OCI-M2 (cell line): ENCODE measurements at regions not wholly inside any gene's neighbourhood (a gene's known extent, or its start where the extent isn't known, plus 50 kb on each side); places are given as distances from the start of the nearest gene placed in this dataset.
"Not testable (repeated sequence)": the region's sequence is repeated elsewhere in the genome, so short reads cannot be mapped to it uniquely, and the experiment has no call there.

Experiments used
- DNase-seq: peaks from one replicate; lab custom pipeline; 2025; ENCODE audit not compliant: unreplicated experiment; lab: John Stamatoyannopoulos, UW

DNA sequence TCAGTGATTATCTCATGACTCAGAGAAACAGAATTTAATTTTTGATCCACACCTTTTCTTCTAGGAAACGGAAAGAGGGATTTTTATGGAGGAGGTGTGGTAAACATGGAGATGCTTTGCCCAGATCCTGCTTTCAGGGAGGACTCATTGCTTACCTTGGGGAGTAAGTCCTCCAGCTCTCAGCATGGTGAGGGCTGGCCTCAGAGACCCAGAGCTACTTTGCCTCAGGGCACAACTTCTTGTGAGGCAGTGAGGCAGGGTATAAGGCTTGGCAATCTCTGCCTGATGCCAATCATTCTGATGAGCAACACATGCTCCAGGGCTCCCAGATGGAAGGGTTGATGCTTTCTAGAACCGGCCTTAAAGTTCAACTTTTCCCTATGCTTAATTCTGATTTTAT, 189.9 kb upstream of the DCC start:
- DNase-seq, result no peak

DNA sequence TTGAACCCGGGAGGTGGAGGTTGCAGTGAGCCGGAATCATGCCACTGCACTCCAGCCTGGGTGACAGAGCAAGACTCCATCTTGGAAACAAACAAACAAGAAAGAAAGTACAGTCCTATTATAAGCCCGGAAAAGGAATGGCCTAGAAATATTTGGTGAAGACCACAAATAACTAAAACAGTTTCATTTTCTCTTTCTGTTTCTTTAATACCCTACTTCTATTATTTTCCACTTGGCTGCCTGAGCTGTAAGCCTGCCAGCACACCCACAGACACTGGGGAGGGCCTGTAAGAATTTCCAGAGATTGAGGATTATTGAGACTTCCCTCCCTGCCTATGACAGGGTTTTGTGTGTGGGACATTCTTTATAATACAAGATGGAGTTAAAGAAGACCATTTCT, 188.0 kb upstream of the DCC start:
- no peak for DNase-seq

DNA sequence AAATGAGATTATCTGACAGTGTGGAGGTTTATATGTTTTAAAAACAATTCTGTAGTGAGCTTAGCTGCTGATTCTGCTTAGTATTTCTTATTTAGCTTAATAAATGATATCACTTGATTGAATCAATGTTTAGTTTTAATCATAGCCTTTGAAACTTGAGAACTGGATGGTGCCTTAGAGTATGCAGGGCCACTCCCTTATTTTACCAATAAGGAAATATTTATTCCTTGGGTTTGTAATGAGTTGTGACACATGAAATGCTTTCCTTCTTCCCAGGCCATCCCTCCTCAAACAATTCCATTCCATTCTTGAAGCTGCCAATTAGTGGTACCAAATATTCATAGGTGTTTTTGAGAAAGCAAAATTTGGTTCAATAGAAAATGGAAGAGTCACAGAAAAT, 183.8 kb upstream of the DCC start:
- no peak for DNase-seq

GRCh38 chr18:52160636-52161035, 179.4 kb upstream of the DCC start:
- no peak for DNase-seq

GRCh38 chr18:52163478-52163877, 176.5 kb upstream of the DCC start:
- DNase-seq, result no peak

GRCh38 chr18:52168131-52168530, 171.9 kb upstream of the DCC start:
- DNase-seq, result not testable (repeated sequence)

GRCh38 chr18:52174220-52174619, 165.8 kb upstream of the DCC start:
- DNase-seq, result no peak

DNA sequence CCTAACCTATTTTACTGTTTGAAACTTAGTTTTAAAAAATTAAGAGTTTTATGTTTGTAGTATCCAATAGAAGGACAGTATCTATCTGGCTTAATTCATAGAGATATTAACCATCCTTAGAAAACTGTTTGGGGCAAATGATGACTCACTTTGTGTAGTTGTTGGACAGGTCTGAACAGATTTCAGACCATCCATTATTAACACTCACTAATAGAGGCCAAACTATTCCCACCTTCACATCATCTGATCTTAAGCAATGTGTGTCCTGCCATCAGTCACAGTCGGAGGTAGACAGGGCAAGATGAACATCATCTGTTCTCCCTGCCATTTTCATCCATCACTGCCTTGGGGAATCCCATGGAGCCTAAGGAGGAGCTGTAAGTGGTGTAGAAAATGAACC, 164.6 kb upstream of the DCC start:
- DNase-seq, result no peak

DNA sequence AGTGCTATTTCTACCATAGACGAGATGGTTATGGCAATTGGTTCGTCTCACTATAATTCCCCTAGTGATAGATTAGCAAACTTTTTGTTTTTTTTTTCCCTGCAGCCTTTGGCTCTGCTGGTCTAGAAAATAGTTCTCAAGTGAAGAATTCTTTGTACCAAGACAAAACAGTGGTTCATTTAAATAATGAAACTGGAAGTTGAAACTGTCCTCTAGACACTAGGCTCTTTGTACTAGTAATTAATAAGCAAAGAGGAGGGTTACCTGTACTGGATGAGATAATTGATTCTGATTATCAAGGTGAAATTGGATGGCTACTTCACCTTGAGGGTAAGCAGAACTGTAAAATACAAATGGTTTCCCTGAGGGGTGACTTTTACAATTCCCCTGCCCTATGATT, 156.9 kb upstream of the DCC start:
- DNase-seq, result no peak

GRCh38 chr18:52190195-52190594, 149.8 kb upstream of the DCC start:
- no peak for DNase-seq

DNA sequence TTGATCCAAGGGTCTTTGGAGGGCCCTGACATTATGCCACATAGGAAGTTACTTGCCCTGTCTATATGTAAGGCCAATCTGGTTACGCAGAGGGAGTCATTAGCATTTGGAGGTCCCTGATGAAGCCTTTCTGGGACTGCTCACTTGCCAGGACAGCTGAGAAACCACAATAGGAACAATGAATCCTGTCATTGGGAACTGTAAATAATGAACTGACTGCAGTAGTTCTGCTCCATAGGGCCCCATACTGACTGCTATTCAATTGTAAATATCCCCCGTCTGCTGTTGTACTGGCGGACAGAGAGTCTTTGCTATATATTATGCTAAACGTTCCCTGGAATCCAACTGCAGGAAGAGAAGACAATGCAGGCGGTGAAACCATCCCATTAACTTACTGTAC, 149.4 kb upstream of the DCC start:
- no peak for DNase-seq

DNA sequence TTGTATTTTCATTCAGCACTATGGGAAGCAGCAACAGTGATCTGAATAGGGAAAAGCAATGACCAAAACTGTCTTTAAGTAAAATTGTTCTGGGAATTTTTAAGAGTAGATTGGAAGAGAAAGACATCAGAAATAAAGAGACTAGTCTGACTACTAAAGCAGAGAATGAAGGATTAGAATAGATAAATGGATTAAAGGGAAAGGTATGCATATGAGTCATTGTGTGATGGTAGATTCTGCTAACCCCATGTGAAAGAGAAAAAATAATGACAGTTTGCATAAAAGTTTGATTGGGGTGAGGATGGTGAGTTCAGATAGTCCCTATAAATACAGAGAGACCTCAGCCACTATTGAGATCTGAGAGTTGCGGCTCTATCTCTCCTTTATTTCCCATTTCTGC, 139.6 kb upstream of the DCC start:
- no peak for DNase-seq

GRCh38 chr18:52200921-52201663, 138.9 kb upstream of the DCC start:
- DNase-seq, result no peak

DNA sequence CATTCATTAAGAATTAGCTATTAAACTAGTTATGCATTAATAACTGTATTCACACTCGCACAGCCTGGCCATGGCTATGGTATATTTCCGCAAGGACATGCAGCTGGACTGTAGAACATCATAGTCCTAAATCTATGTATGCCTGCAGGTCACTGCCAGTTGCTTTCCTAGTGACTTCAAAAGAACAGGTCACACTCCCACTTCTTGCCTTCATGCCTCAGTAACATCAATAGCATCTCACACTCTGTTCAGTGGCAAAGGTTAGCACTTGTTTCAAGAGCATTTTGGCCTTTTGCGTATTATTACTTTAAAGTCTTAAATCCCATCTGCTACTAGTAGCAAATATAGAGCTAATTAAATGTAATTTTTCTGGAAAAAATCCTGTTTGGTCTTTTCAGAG, 131.4 kb upstream of the DCC start:
- DNase-seq, result no peak

- no peak for DNase-seq
These were observed 123.9 kb upstream of the DCC start for GRCh38 chr18:52216109-52216508.

DNA sequence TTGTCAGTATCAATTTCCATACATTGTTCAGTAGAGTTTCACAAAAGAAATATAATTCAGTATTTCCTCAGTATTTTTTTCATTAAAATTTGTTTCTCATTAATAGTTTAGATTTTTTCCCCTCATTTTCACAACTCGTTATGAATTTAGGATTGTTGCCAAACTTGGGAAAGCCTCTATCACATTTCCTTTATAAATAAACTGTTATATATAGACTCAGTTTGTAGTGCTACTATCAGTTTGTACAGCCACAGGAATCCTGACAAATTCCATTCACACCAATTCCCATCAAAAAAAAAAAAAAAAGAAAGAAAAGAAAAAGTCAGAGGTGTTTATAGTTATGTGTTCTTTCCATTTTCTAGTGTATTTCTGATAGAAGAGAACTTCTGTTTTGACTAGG, 123.3 kb upstream of the DCC start:
- no peak for DNase-seq

- no peak for DNase-seq
These were observed 120.9 kb upstream of the DCC start for GRCh38 chr18:52219102-52219501.

GRCh38 chr18:52220062-52220591, 119.9 kb upstream of the DCC start:
- DNase-seq, result no peak

DNA sequence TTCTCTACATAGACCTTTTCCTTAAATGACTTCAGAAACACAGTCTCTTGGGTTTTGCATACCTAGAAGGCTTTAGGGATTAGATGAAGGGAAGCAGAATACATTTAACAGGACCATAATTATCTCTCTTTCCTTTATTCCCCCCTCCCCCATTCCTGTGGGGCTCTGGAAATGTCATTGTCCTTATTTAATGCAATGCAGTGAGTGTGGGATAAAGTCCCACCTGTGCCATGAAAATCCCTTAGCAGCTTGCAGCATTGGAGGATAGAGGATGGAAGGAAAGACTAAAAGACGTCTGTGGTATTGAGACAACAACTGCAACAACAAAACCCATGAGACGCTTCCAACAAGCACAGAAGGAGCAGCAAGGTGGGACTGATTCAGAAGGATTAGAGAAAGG, 117.8 kb upstream of the DCC start:
- no peak for DNase-seq

- DNase-seq, result no peak
These were observed 112.5 kb upstream of the DCC start for GRCh38 chr18:52227536-52227935.

DNA sequence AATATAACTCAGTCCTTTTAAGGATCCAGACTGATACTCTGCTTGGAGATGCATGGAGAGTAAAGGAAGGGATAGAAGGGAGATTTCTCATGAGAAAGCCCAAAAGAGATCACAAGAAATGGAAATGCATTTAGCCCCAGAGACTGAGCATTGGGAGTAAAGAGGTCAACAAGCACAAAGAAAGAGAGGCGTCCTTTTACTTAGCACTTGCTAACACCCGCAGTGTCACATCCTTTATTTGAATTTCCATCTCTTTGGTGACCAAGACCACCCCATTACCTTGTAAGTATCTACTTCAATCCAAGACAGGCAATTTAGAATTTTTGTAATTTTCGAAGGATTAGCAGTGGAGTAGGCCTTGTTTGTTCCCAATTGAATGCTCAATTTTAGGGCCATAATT, 111.8 kb upstream of the DCC start:
- DNase-seq, result no peak

DNA sequence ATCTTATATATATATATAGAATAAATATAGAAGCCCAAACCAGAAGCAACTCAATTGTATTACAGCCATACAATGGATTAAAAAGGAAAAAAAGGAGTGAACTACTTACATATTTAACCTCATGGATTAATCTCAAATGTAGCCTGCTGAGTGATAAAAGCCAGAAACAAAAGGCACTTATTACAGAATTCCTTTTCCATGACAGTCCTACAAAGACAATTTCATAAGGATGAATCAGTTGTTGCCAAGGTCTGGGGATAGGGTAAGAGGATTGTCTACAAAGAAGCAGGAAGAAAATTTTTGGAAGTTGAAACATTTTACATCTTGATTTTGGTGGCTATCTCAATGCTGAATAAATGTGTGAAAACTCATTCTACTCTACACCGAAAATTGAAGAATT, 103.9 kb upstream of the DCC start:
- no peak for DNase-seq

DNA sequence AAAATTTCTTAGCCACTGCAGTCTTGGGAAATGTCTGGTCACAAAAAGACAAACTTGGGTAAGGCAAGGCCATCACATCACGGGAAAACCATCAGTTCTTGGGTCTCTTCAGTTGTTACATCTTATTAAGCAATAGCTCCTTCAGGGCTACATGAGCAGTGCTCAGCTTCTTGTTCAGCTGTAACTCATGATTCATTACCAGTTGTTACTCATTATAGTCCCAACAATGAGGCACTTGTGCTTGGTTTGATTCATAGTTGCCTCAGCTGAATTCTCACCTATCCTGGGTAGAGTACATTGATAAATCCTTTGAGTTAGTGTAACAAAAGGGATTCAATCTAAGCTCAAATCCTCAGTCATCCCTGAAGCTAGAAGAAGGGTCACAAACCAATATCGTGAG, 102.4 kb upstream of the DCC start:
- DNase-seq, result no peak
